ENCODE measurements at regions not wholly inside any gene's neighbourhood (a gene's known extent, or its start where the extent isn't known, plus 50 kb on each side); places are given as distances from the start of the nearest gene placed in this dataset.
"Not testable (repeated sequence)": the region's sequence is repeated elsewhere in the genome, so short reads cannot be mapped to it uniquely, and the experiment has no call there.

GRCh38 chr10:130282492-130283218 is 146.5 kb downstream of the GLRX3 start:
- TF ChIP-seq CTCF (IDR thresholded peaks at IDR 0.05; ENCODE audit: low read depth, low read length), result no peak
- in situ Hi-C loops (cut with HindIII; ENCODE audit: low sequenced_read_pairs), result no loop called here
- H3K4me3 ChIP-seq (ENCODE audit: low read depth, low read length), result no peak overlapping the region
- no peak for DNase-seq (ENCODE audit: low read depth, low spot score)

- DNase-seq (ENCODE audit: low read depth, low spot score), result no peak
- H3K4me3 ChIP-seq (ENCODE audit: low read depth, low read length), result no peak overlapping the region
- TF ChIP-seq CTCF (IDR thresholded peaks at IDR 0.05; ENCODE audit: low read depth, low read length), result no peak
- in situ Hi-C loops (cut with HindIII; ENCODE audit: low sequenced_read_pairs), result no loop called here
Observed at GRCh38 chr10:130283219-130283545, 147.0 kb downstream of the GLRX3 start.

- in situ Hi-C loops (cut with HindIII; ENCODE audit: low sequenced_read_pairs); H3K4me3 ChIP-seq (ENCODE audit: low read depth, low read length); DNase-seq (ENCODE audit: low read depth, low spot score): not testable (repeated sequence)
Observed at GRCh38 chr10:130295761-130296160, 159.6 kb downstream of the GLRX3 start.

- in situ Hi-C loops (cut with HindIII; ENCODE audit: low sequenced_read_pairs), result no loop called here
- DNase-seq (ENCODE audit: low read depth, low spot score), result peak; percentile 3
- no peak for TF ChIP-seq CTCF (IDR thresholded peaks at IDR 0.05; ENCODE audit: low read depth, low read length)
- H3K4me3 ChIP-seq (ENCODE audit: low read depth, low read length), result peak overlapping the region; percentile 20
Observed at GRCh38 chr10:130300608-130301020, 164.4 kb downstream of the GLRX3 start.

GRCh38 chr10:130301021-130301892 is 165.1 kb downstream of the GLRX3 start:
- in situ Hi-C loops (cut with HindIII; ENCODE audit: low sequenced_read_pairs), result no loop called here
- TF ChIP-seq CTCF (IDR thresholded peaks at IDR 0.05; ENCODE audit: low read depth, low read length), result no peak
- peak; percentile 36 for DNase-seq (ENCODE audit: low read depth, low spot score)
- H3K4me3 ChIP-seq (ENCODE audit: low read depth, low read length), result peak overlapping the region; percentile 20

GRCh38 chr10:130326954-130327353 is 190.8 kb downstream of the GLRX3 start:
- no peak for DNase-seq (ENCODE audit: low read depth, low spot score)
- H3K4me3 ChIP-seq (ENCODE audit: low read depth, low read length), result no peak overlapping the region
- in situ Hi-C loops (cut with HindIII; ENCODE audit: low sequenced_read_pairs), result no loop called here
- TF ChIP-seq CTCF (IDR thresholded peaks at IDR 0.05; ENCODE audit: low read depth, low read length), result no peak

- in situ Hi-C loops (cut with HindIII; ENCODE audit: low sequenced_read_pairs), result no loop called here
Observed at GRCh38 chr10:130329792-130330191, 193.6 kb downstream of the GLRX3 start.

More at GRCh38 chr10:130329792-130330191, 193.6 kb downstream of the GLRX3 start:
- no peak overlapping the region for H3K4me3 ChIP-seq (ENCODE audit: low read depth, low read length)
- no peak for TF ChIP-seq CTCF (IDR thresholded peaks at IDR 0.05; ENCODE audit: low read depth, low read length)
- no peak for DNase-seq (ENCODE audit: low read depth, low spot score)
